Keratinocyte (primary cell): ENCODE measurements at regions not wholly inside any gene's neighbourhood (a gene's known extent, or its start where the extent isn't known, plus 50 kb on each side); places are given as distances from the start of the nearest gene placed in this dataset.
"Not testable (repeated sequence)": the region's sequence is repeated elsewhere in the genome, so short reads cannot be mapped to it uniquely, and the experiment has no call there.

Experiments
- DNase-seq: peaks from one replicate; pipeline ENCODE4 v3.0.0-alpha.2; 2011; ENCODE audit warnings: low read depth, missing footprints, low spot score
- FAIRE-seq: peaks from 2 replicates; lab custom pipeline; 2011; peaks lifted over from hg19 to GRCh38; lab: Jason Lieb, UNC
- H2AFZ ChIP-seq: 2 replicates; pipeline ENCODE4 v1.6.0; 2012; ENCODE audit warnings: low read length, control low read depth, inconsistent platforms; ENCODE audit not compliant: control insufficient read depth
- H3K27ac ChIP-seq: 2 replicates; pipeline ENCODE4 v1.5.1; 2011; ENCODE audit warnings: low read length; ENCODE audit not compliant: control insufficient read depth, insufficient read depth
- H3K27me3 ChIP-seq: 3 replicates; pipeline ENCODE4 v1.6.0; 2011; ENCODE audit warnings: low read length; ENCODE audit not compliant: control insufficient read depth, insufficient read depth; ENCODE audit errors: extremely low read depth
- H3K36me3 ChIP-seq, 2 experiments: 2 replicates in 1 of 2; 3 replicates in 1 of 2; pipeline ENCODE4 v1.5.1; 2011; ENCODE audit warnings: low read length in 2 of 2, mild to moderate bottlenecking in 1 of 2; ENCODE audit not compliant: control insufficient read depth in 2 of 2, insufficient read depth in 2 of 2; ENCODE audit errors: extremely low read depth in 1 of 2
- H3K4me1 ChIP-seq: 3 replicates; pipeline ENCODE4 v1.5.1; 2011; ENCODE audit warnings: low read length; ENCODE audit not compliant: control insufficient read depth, insufficient read depth; ENCODE audit errors: extremely low read depth
- H3K4me2 ChIP-seq: 3 replicates; pipeline ENCODE4 v1.6.0; 2011; ENCODE audit warnings: low read depth, low read length; ENCODE audit not compliant: control insufficient read depth, insufficient read depth; ENCODE audit errors: extremely low read depth
- H3K4me3 ChIP-seq, 3 experiments: fragments of 200-600 bp in 1 of 3; sonication (generic) in 1 of 3; 2 replicates in 2 of 3; 3 replicates in 1 of 3; pipeline ENCODE4 v1.5.1; 2011 to 2016; ENCODE audit warnings: low read length in 3 of 3, mild to moderate bottlenecking in 3 of 3, control low read depth in 2 of 3, inconsistent platforms in 1 of 3, low read depth in 1 of 3, mixed read lengths in 1 of 3, mixed run types in 1 of 3, moderate library complexity in 1 of 3; ENCODE audit not compliant: control insufficient read depth in 2 of 3, insufficient read depth in 2 of 3; ENCODE audit errors: extremely low read depth in 1 of 3
- H3K79me2 ChIP-seq: 2 replicates; pipeline ENCODE4 v1.6.0; 2012; ENCODE audit warnings: low read length; ENCODE audit not compliant: control insufficient read depth, insufficient read depth
- H3K9ac ChIP-seq: 3 replicates; pipeline ENCODE4 v1.6.0; 2011; ENCODE audit warnings: low read length; ENCODE audit not compliant: control insufficient read depth, insufficient read depth; ENCODE audit errors: extremely low read depth
- H3K9me1 ChIP-seq: 3 replicates; pipeline ENCODE4 v1.6.0; 2011; ENCODE audit warnings: low read length; ENCODE audit not compliant: control insufficient read depth, insufficient read depth; ENCODE audit errors: extremely low read depth
- H3K9me3 ChIP-seq: 2 replicates; pipeline ENCODE4 v1.5.1; 2012; ENCODE audit warnings: low read depth, low read length; ENCODE audit not compliant: control insufficient read depth
- H4K20me1 ChIP-seq: 3 replicates; pipeline ENCODE4 v1.6.0; 2011; ENCODE audit warnings: low read length; ENCODE audit not compliant: control insufficient read depth, insufficient read depth; ENCODE audit errors: extremely low read depth
- dilution Hi-C: fragments of 300-500 bp; cut with MboI; formaldehyde crosslinking; loops from one replicate; pipeline ENCODE4 v1.7.0; 2020; ENCODE audit warnings: low sequenced_read_pairs; ENCODE audit not compliant: extremely low pct_ligation_motif_present

GRCh38 chr15:21344500-21344899, 95.8 kb downstream of the POTEB3 start:
- H3K9me1 ChIP-seq, H3K27ac ChIP-seq, H2AFZ ChIP-seq, H3K9ac ChIP-seq, H3K4me2 ChIP-seq, H3K36me3 ChIP-seq, H3K4me3 ChIP-seq, dilution Hi-C loops, H3K4me1 ChIP-seq, H3K27me3 ChIP-seq, FAIRE-seq, H4K20me1 ChIP-seq, DNase-seq, H3K9me3 ChIP-seq, H3K79me2 ChIP-seq: not testable (repeated sequence)

GRCh38 chr15:21337028-21337427, 103.3 kb downstream of the POTEB3 start:
- H3K79me2 ChIP-seq, H3K27me3 ChIP-seq, DNase-seq, H3K9me1 ChIP-seq, dilution Hi-C loops, H3K4me2 ChIP-seq, FAIRE-seq, H3K36me3 ChIP-seq, H3K4me3 ChIP-seq, H4K20me1 ChIP-seq, H3K9me3 ChIP-seq, H2AFZ ChIP-seq, H3K9ac ChIP-seq, H3K4me1 ChIP-seq, H3K27ac ChIP-seq: not testable (repeated sequence)

GRCh38 chr15:21324720-21325460, 115.4 kb downstream of the POTEB3 start:
- H3K9ac ChIP-seq, DNase-seq, FAIRE-seq, H3K4me2 ChIP-seq, H3K27me3 ChIP-seq, H3K9me3 ChIP-seq, H4K20me1 ChIP-seq, H3K4me3 ChIP-seq, H3K9me1 ChIP-seq, H3K4me1 ChIP-seq, H2AFZ ChIP-seq, H3K36me3 ChIP-seq, H3K79me2 ChIP-seq, H3K27ac ChIP-seq, dilution Hi-C loops: not testable (repeated sequence)

- FAIRE-seq: peak; percentile 32
- DNase-seq, dilution Hi-C loops, H3K4me1 ChIP-seq, H3K9me1 ChIP-seq, H3K4me3 ChIP-seq, H3K9ac ChIP-seq, H3K79me2 ChIP-seq, H3K36me3 ChIP-seq, H3K27me3 ChIP-seq, H4K20me1 ChIP-seq, H3K9me3 ChIP-seq, H2AFZ ChIP-seq, H3K27ac ChIP-seq, H3K4me2 ChIP-seq: not testable (repeated sequence)
These were observed 155.9 kb downstream of the POTEB3 start for GRCh38 chr15:21284353-21284752.

GRCh38 chr15:21283210-21283609, 157.1 kb downstream of the POTEB3 start:
- H3K9ac ChIP-seq, H3K4me3 ChIP-seq, H4K20me1 ChIP-seq, H3K79me2 ChIP-seq, H3K27ac ChIP-seq, H3K27me3 ChIP-seq, dilution Hi-C loops, H3K4me2 ChIP-seq, H3K4me1 ChIP-seq, H3K9me1 ChIP-seq, DNase-seq, H3K9me3 ChIP-seq, H2AFZ ChIP-seq, H3K36me3 ChIP-seq: not testable (repeated sequence)
- peak; percentile 70 for FAIRE-seq
